ENCODE measurements at regions not wholly inside any gene's neighbourhood (a gene's known extent, or its start where the extent isn't known, plus 50 kb on each side); places are given as distances from the start of the nearest gene placed in this dataset.

GRCh38 chr12:45128637-45129036 is 77.7 kb upstream of the DBX2 start:
- no peak for ATAC-seq
- TF ChIP-seq, protein P1, sequence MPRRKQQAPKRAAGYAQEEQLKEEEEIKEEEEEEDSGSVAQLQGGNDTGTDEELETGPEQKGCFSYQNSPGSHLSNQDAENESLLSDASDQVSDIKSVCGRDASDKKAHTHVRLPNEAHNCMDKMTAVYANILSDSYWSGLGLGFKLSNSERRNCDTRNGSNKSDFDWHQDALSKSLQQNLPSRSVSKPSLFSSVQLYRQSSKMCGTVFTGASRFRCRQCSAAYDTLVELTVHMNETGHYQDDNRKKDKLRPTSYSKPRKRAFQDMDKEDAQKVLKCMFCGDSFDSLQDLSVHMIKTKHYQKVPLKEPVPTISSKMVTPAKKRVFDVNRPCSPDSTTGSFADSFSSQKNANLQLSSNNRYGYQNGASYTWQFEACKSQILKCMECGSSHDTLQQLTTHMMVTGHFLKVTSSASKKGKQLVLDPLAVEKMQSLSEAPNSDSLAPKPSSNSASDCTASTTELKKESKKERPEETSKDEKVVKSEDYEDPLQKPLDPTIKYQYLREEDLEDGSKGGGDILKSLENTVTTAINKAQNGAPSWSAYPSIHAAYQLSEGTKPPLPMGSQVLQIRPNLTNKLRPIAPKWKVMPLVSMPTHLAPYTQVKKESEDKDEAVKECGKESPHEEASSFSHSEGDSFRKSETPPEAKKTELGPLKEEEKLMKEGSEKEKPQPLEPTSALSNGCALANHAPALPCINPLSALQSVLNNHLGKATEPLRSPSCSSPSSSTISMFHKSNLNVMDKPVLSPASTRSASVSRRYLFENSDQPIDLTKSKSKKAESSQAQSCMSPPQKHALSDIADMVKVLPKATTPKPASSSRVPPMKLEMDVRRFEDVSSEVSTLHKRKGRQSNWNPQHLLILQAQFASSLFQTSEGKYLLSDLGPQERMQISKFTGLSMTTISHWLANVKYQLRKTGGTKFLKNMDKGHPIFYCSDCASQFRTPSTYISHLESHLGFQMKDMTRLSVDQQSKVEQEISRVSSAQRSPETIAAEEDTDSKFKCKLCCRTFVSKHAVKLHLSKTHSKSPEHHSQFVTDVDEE (CRISPR knock-in tag; IDR thresholded peaks at IDR 0.05): no peak
- TF ChIP-seq ZFP30 (CRISPR knock-in tag; IDR thresholded peaks at IDR 0.05) (no peak), ZNF70 (CRISPR knock-in tag; IDR thresholded peaks at IDR 0.05) (no peak), GLIS3 (CRISPR knock-in tag; IDR thresholded peaks at IDR 0.05) (no peak), ARNTL (CRISPR knock-in tag; IDR thresholded peaks at IDR 0.05; ENCODE audit: borderline replicate concordance, low read depth) (no peak), ESRRG (CRISPR knock-in tag; IDR thresholded peaks at IDR 0.05) (no peak), ISL1 (CRISPR knock-in tag; IDR thresholded peaks at IDR 0.05) (no peak)

DNA sequence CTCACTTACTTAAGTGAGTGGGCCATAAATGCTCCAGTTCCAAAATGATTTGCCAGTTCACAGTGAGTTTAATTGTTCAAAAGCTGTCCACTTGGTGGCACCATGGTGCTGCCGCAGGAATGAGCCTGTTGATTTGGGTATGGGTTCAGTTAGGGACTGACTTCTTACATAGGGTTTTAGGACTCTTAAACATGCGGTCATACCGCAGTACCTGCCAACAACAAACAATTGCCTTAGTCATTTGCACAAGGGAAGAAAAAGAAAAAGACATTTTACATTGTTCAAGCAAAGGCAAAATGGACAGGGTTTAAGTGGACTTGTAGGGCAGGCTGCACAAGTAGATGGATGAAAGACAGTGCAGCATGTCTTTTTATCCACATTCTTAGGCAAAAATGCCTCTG is 80.0 kb upstream of the DBX2 start:
- TF ChIP-seq GLIS3 (CRISPR knock-in tag; IDR thresholded peaks at IDR 0.05) (no peak), TCF4 (CRISPR knock-in tag; IDR thresholded peaks at IDR 0.05; ENCODE audit: borderline replicate concordance) (no peak), ISL1 (CRISPR knock-in tag; IDR thresholded peaks at IDR 0.05) (no peak), ZNF8 (CRISPR knock-in tag; IDR thresholded peaks at IDR 0.05) (no peak)
- ATAC-seq: peak; percentile 96

DNA sequence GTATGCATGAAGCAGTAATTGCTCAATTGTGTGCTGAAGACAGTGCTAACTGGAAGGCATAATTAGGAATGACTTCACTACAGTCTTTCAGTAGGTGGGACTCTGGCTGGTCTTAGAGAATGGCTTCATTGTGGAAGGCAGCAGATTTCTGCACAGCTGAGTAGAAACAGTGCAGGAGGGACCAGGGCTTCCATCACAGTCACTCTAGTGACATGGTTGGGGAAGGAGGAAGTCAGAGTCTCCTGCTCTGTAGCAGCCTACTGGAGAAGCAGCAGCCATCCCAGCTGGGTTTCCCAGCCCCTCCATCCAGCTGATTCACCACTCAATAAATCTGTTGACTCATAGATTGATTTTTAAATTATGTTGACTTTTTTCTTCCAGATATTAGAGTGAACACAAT is 80.6 kb upstream of the DBX2 start:
- ATAC-seq: no peak; the same call in 2 of the 3 replicates
- TF ChIP-seq CSRNP3 (CRISPR knock-in tag; IDR thresholded peaks at IDR 0.05) (no peak), GLIS3 (CRISPR knock-in tag; IDR thresholded peaks at IDR 0.05) (no peak)
- TF ChIP-seq, protein P2, sequence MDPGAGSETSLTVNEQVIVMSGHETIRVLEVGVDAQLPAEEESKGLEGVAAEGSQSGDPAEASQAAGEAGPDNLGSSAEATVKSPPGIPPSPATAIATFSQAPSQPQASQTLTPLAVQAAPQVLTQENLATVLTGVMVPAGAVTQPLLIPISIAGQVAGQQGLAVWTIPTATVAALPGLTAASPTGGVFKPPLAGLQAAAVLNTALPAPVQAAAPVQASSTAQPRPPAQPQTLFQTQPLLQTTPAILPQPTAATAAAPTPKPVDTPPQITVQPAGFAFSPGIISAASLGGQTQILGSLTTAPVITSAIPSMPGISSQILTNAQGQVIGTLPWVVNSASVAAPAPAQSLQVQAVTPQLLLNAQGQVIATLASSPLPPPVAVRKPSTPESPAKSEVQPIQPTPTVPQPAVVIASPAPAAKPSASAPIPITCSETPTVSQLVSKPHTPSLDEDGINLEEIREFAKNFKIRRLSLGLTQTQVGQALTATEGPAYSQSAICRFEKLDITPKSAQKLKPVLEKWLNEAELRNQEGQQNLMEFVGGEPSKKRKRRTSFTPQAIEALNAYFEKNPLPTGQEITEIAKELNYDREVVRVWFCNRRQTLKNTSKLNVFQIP (CRISPR knock-in tag; IDR thresholded peaks at IDR 0.05; ENCODE audit: borderline replicate concordance, low read depth): no peak

DNA sequence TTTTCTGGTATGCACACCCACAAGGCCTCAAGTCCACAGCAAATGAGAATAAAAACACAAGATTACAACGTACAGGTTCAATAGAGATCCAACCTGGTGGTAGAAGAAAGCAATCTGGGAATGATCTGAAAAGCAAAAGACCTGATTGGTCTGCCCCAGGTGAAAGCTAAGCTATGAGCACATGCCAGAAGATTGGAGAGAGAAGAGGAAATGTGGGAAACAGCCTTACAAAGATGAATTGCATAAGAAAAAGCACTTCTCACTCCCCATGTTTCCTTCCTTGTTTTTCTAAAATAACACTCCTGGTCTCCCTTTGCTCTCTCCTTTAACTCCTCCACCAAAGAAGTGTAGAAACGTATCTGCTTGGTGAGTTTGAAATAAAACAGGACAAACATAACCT is 77.3 kb upstream of the ANO6 start:
- TF ChIP-seq CSDC2 (CRISPR knock-in tag; IDR thresholded peaks at IDR 0.05) (no peak), OSR1 (CRISPR knock-in tag; IDR thresholded peaks at IDR 0.05) (no peak), RARB (CRISPR knock-in tag; IDR thresholded peaks at IDR 0.05) (no peak), SNAI2 (CRISPR knock-in tag; IDR thresholded peaks at IDR 0.05) (no peak), ZNF565 (CRISPR knock-in tag; conservative IDR thresholded peaks at IDR 0.05; ENCODE audit: low read depth) (no peak), CREB5 (CRISPR knock-in tag; IDR thresholded peaks at IDR 0.05; ENCODE audit: low read depth) (no peak), ISL1 (CRISPR knock-in tag; IDR thresholded peaks at IDR 0.05) (no peak), TCF4 (CRISPR knock-in tag; IDR thresholded peaks at IDR 0.05; ENCODE audit: borderline replicate concordance) (no peak)
- ATAC-seq: no peak

DNA sequence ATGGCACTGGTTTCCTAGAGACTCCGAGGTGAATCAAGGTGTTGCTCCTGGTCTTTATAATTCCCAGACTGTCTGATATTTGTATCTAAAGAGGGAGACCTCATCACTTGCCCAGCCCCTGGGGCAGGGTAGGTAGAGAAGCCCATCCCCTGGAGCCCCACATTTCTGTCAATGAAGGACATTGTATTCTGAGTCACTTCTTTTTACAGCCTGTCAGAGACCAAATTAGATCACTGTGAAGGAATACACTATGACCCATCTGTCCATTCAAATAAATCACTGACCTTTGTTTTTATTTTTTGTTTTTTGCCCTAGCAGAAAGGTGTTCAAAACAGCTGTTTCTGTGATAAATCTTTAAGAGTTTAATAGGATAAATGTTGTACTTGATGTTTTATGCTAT is 67.9 kb upstream of the ANO6 start:
- ATAC-seq: no peak

More for the DNA sequence above, 67.9 kb upstream of the ANO6 start:
- no peak for TF ChIP-seq OSR1 (CRISPR knock-in tag; IDR thresholded peaks at IDR 0.05)
- TF ChIP-seq, protein P3, sequence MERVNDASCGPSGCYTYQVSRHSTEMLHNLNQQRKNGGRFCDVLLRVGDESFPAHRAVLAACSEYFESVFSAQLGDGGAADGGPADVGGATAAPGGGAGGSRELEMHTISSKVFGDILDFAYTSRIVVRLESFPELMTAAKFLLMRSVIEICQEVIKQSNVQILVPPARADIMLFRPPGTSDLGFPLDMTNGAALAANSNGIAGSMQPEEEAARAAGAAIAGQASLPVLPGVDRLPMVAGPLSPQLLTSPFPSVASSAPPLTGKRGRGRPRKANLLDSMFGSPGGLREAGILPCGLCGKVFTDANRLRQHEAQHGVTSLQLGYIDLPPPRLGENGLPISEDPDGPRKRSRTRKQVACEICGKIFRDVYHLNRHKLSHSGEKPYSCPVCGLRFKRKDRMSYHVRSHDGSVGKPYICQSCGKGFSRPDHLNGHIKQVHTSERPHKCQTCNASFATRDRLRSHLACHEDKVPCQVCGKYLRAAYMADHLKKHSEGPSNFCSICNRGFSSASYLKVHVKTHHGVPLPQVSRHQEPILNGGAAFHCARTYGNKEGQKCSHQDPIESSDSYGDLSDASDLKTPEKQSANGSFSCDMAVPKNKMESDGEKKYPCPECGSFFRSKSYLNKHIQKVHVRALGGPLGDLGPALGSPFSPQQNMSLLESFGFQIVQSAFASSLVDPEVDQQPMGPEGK (CRISPR knock-in tag; IDR thresholded peaks at IDR 0.05; ENCODE audit: borderline replicate concordance): no peak
- TF ChIP-seq ISL1 (CRISPR knock-in tag; IDR thresholded peaks at IDR 0.05): no peak
- TF ChIP-seq PPARA (CRISPR knock-in tag; IDR thresholded peaks at IDR 0.05; ENCODE audit: borderline replicate concordance): no peak
- no peak for TF ChIP-seq ZNF8 (CRISPR knock-in tag; IDR thresholded peaks at IDR 0.05)
- no peak for TF ChIP-seq ZC3H10 (CRISPR knock-in tag; IDR thresholded peaks at IDR 0.05)
- no peak for TF ChIP-seq RARB (CRISPR knock-in tag; IDR thresholded peaks at IDR 0.05)

All from SK-N-SH treated with all-trans-retinoic acid at 6 μM for 48 hours (cell line).